Mesenteric fat pad (tissue), 1 donor: ENCODE measurements at regions not wholly inside any gene's neighbourhood (a gene's known extent, or its start where the extent isn't known, plus 50 kb on each side); places are given as distances from the start of the nearest gene placed in this dataset.
"Not testable (repeated sequence)": the region's sequence is repeated elsewhere in the genome, so short reads cannot be mapped to it uniquely, and the experiment has no call there.

Experiments
- DNase-seq: peaks from one replicate; pipeline ENCODE4 v3.0.0-alpha.2; 2020; ENCODE audit warnings: low spot score
- donor health status: DM: yes; HTN: yes; CAD: no.

GRCh38 chr6:48628316-48628715, 517.3 kb upstream of the PTCHD4 start:
- DNase-seq, result no peak

GRCh38 chr6:48626421-48626820, 515.4 kb upstream of the PTCHD4 start:
- DNase-seq, result no peak

GRCh38 chr6:48624631-48625030, 513.6 kb upstream of the PTCHD4 start:
- no peak for DNase-seq

- DNase-seq, result no peak
Observed at GRCh38 chr6:48619771-48620170, 508.8 kb upstream of the PTCHD4 start.

GRCh38 chr6:48615041-48615440, 504.0 kb upstream of the PTCHD4 start:
- DNase-seq, result no peak

- no peak for DNase-seq
Observed at GRCh38 chr6:48614326-48614725, 503.3 kb upstream of the PTCHD4 start.

GRCh38 chr6:48613231-48613949, 502.4 kb upstream of the PTCHD4 start:
- no peak for DNase-seq

GRCh38 chr6:48611332-48611731, 500.3 kb upstream of the PTCHD4 start:
- DNase-seq, result no peak

- no peak for DNase-seq
Observed at GRCh38 chr6:48610846-48611245, 499.8 kb upstream of the PTCHD4 start.

GRCh38 chr6:48606618-48607017, 495.6 kb upstream of the PTCHD4 start:
- DNase-seq, result no peak

GRCh38 chr6:48597951-48598350, 487.0 kb upstream of the PTCHD4 start:
- DNase-seq, result no peak

- DNase-seq, result no peak
Observed at GRCh38 chr6:48596830-48597229, 485.8 kb upstream of the PTCHD4 start.

- not testable (repeated sequence) for DNase-seq
Observed at GRCh38 chr6:48591158-48591557, 480.2 kb upstream of the PTCHD4 start.

- DNase-seq, result no peak
Observed at GRCh38 chr6:48584846-48585245, 473.8 kb upstream of the PTCHD4 start.

GRCh38 chr6:48570656-48571055, 459.7 kb upstream of the PTCHD4 start:
- DNase-seq, result no peak

- DNase-seq, result no peak
Observed at GRCh38 chr6:48568856-48569255, 457.9 kb upstream of the PTCHD4 start.

GRCh38 chr6:48567016-48567415, 456.0 kb upstream of the PTCHD4 start:
- no peak for DNase-seq

GRCh38 chr6:48564036-48564820, 453.2 kb upstream of the PTCHD4 start:
- DNase-seq, result no peak

GRCh38 chr6:48563433-48563832, 452.4 kb upstream of the PTCHD4 start:
- DNase-seq, result no peak

GRCh38 chr6:48560408-48560807, 449.4 kb upstream of the PTCHD4 start:
- DNase-seq, result no peak

GRCh38 chr6:48553467-48554189, 442.6 kb upstream of the PTCHD4 start:
- no peak for DNase-seq

- no peak for DNase-seq
Observed at GRCh38 chr6:48552905-48553304, 441.9 kb upstream of the PTCHD4 start.
